ENCODE measurements at regions not wholly inside any gene's neighbourhood (a gene's known extent, or its start where the extent isn't known, plus 50 kb on each side); places are given as distances from the start of the nearest gene placed in this dataset.
"Not testable (repeated sequence)": the region's sequence is repeated elsewhere in the genome, so short reads cannot be mapped to it uniquely, and the experiment has no call there.

- DNase-seq (ENCODE audit: low spot score): no peak
- TF ChIP-seq, protein P1, sequence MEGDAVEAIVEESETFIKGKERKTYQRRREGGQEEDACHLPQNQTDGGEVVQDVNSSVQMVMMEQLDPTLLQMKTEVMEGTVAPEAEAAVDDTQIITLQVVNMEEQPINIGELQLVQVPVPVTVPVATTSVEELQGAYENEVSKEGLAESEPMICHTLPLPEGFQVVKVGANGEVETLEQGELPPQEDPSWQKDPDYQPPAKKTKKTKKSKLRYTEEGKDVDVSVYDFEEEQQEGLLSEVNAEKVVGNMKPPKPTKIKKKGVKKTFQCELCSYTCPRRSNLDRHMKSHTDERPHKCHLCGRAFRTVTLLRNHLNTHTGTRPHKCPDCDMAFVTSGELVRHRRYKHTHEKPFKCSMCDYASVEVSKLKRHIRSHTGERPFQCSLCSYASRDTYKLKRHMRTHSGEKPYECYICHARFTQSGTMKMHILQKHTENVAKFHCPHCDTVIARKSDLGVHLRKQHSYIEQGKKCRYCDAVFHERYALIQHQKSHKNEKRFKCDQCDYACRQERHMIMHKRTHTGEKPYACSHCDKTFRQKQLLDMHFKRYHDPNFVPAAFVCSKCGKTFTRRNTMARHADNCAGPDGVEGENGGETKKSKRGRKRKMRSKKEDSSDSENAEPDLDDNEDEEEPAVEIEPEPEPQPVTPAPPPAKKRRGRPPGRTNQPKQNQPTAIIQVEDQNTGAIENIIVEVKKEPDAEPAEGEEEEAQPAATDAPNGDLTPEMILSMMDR (IDR thresholded peaks at IDR 0.05): no peak
- Histone ChIP-seq H3K4me3 (no peak overlapping the region), H3K27ac (no peak overlapping the region)
Observed at GRCh38 chr5:115751176-115751575, 65.3 kb downstream of the CDO1 start.

- TF ChIP-seq, protein P1 (IDR thresholded peaks at IDR 0.05): no peak
- H3K4me3 ChIP-seq: no peak overlapping the region
- no peak for DNase-seq (ENCODE audit: low spot score)
- no peak overlapping the region for H3K27ac ChIP-seq
Observed at GRCh38 chr5:115749016-115749415, 67.4 kb downstream of the CDO1 start.

GRCh38 chr5:115739245-115739644 lies 77.2 kb downstream of the CDO1 start:
- H3K27ac ChIP-seq; DNase-seq (ENCODE audit: low spot score); H3K4me3 ChIP-seq: not testable (repeated sequence)

- H3K27ac ChIP-seq: no peak overlapping the region
- TF ChIP-seq, protein P1 (IDR thresholded peaks at IDR 0.05): no peak
- no peak for DNase-seq (ENCODE audit: low spot score)
- no peak overlapping the region for H3K4me3 ChIP-seq
Observed at GRCh38 chr5:115738830-115739229, 77.6 kb downstream of the CDO1 start.

DNA sequence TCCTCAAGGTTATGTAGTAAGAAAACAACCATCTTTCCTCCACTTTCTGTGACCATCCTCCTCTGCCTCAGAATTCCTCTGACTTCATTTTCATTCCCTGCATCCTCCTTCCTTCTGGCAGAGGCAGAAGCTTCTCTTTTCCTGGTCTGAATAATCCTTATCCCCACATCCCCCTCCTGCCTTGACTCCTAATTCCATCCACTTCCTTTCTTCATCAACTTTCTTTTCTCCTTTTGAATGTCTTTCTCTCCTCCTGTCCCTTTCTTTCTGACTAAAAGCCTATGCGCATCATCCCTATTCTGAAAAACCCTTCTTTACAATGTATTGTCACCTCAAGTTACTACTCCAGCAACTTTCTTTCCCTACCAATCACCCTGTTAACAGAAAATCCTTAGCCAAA lies 79.0 kb downstream of the CDO1 start:
- Histone ChIP-seq H3K27ac (no peak overlapping the region), H3K4me3 (no peak overlapping the region)
- TF ChIP-seq, protein P1 (IDR thresholded peaks at IDR 0.05): no peak
- DNase-seq (ENCODE audit: low spot score): no peak

GRCh38 chr5:115736690-115737005 lies 79.8 kb downstream of the CDO1 start:
- TF ChIP-seq, protein P1 (IDR thresholded peaks at IDR 0.05): no peak
- H3K27ac ChIP-seq: no peak overlapping the region
- DNase-seq (ENCODE audit: low spot score): no peak

DNA sequence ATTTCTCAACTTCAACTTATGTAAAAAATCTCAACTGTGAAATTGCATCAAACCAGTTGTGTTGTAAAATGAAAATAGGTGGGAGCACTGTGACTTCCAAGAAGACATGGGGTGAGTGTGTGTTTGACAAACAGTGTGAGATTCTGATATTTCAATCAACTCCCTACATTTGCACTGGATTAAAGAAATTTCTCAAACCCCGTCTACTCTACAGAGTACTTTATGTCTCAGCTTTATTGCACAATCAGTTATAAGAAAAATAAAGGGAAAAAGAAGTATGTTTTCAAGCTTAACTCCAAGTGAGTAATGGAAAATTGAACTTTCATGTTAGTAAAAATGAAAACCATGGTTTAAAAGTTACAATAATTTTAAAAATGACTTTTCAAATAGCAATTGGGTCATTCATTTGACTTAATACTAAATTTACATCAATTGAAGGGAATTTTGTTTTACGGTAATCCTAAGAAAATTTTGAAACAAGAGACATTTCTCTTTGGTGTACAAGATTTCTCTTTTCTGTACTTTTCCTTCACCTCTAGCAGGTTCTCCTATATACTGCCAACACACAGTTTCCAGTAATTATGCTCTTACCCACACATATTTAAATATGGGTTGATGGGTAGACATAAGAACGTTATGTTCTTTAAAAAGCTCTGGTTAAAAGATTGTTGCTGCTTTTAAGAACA lies 80.3 kb downstream of the CDO1 start:
- TF ChIP-seq, protein P1 (IDR thresholded peaks at IDR 0.05): no peak
- Histone ChIP-seq H3K4me3 (no peak overlapping the region), H3K27ac (peak overlapping the region in 1 of 2 donors; percentile 38)
- DNase-seq (ENCODE audit: low spot score): no peak

More at GRCh38 chr5:115736690-115737005, 79.8 kb downstream of the CDO1 start:
- H3K4me3 ChIP-seq: no peak overlapping the region
